GM10248 (cell line): ENCODE measurements at regions not wholly inside any gene's neighbourhood (a gene's known extent, or its start where the extent isn't known, plus 50 kb on each side); places are given as distances from the start of the nearest gene placed in this dataset.

Source experiments
- CTCF ChIA-PET: fragments of 300-600 bp; sonication (Branson Sonifier 250); formaldehyde crosslinking; extraction: SDS; loops from one replicate; lab custom pipeline; 2021; ENCODE audit warnings: antibody characterized with exemption; lab: Yijun Ruan, JAX
- POLR2A ChIA-PET: fragments of 350-650 bp; sonication (Branson Sonifier 250); formaldehyde crosslinking; extraction: SDS; loops from one replicate; lab custom pipeline; 2020; ENCODE audit warnings: antibody characterized with exemption; lab: Yijun Ruan, JAX
- DNase-seq: peaks from one replicate; pipeline ENCODE4 v3.0.0; 2012; ENCODE audit errors: extremely low spot score
- TF ChIP-seq, protein P1 (sequence below): IDR thresholded peaks from 2 replicates; pipeline ENCODE4 v1.5.1; 2012; ENCODE audit warnings: mild to moderate bottlenecking, low read depth; ENCODE audit errors: extremely low read depth, missing control alignments, control extremely low read depth

GRCh38 chr7:153389261-153389660, 629.7 kb downstream of the ACTR3B start:
- TF ChIP-seq, protein P1, sequence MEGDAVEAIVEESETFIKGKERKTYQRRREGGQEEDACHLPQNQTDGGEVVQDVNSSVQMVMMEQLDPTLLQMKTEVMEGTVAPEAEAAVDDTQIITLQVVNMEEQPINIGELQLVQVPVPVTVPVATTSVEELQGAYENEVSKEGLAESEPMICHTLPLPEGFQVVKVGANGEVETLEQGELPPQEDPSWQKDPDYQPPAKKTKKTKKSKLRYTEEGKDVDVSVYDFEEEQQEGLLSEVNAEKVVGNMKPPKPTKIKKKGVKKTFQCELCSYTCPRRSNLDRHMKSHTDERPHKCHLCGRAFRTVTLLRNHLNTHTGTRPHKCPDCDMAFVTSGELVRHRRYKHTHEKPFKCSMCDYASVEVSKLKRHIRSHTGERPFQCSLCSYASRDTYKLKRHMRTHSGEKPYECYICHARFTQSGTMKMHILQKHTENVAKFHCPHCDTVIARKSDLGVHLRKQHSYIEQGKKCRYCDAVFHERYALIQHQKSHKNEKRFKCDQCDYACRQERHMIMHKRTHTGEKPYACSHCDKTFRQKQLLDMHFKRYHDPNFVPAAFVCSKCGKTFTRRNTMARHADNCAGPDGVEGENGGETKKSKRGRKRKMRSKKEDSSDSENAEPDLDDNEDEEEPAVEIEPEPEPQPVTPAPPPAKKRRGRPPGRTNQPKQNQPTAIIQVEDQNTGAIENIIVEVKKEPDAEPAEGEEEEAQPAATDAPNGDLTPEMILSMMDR: no peak
- POLR2A ChIA-PET: no interaction called here
- DNase-seq: no peak
- CTCF ChIA-PET: interaction anchor here (0.9 to 1.1 kb wide), 2 partner anchors 11 to 13 kb away, joined by 3 to 5 read pairs; no protein-coding TSS in a partner anchor

DNA sequence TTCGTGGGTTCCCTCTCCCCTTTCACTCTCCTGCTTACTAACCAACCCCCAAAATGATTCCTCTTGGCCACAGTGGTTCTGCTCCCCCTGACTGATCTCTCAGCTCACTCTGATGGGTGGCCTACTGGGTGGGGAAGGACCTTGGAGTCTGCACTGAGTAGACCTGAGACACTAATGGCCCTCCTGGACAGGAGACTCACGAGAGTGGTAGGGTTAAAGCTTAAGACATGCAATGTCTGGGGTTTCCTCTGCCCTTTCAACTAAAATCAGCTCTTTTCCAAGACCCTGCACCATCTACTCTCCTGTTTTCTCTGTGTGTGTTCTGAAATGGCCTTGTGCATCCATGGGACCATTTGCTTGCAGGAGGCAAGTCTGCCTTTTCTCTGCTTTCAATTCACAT, 631.4 kb downstream of the ACTR3B start:
- TF ChIP-seq, protein P1: no peak
- no peak for DNase-seq
- POLR2A ChIA-PET: no interaction called here
- CTCF ChIA-PET: no interaction called here

- POLR2A ChIA-PET: no interaction called here
- TF ChIP-seq, protein P1: no peak
- no peak for DNase-seq
- CTCF ChIA-PET: interaction anchor here (1.0 kb wide), 1 partner anchor 9 kb away, joined by 3 read pairs; no protein-coding TSS in a partner anchor
Observed at GRCh38 chr7:153392726-153393125, 633.2 kb downstream of the ACTR3B start.

DNA sequence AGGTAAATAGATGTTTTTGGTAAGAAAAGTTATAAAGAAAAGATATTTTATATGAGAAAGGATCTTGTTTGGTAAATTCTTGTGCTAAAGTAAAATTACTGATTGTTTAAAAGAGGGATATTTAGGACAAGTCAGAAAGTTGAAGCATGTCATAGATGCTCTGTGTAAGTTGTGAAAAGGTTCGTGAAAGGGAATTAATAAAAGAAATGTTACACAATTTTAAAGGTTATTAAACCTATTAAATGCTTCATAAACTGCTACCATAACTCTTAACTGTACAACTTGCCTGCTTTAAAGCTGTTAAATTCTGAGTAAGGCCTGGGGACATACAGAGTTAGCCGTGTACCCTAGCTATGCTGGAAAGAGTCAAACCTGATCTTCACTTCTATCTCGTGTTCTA, 634.1 kb downstream of the ACTR3B start:
- ChIA-PET CTCF (no interaction called here), POLR2A (no interaction called here)
- DNase-seq: no peak
- TF ChIP-seq, protein P1: no peak

DNA sequence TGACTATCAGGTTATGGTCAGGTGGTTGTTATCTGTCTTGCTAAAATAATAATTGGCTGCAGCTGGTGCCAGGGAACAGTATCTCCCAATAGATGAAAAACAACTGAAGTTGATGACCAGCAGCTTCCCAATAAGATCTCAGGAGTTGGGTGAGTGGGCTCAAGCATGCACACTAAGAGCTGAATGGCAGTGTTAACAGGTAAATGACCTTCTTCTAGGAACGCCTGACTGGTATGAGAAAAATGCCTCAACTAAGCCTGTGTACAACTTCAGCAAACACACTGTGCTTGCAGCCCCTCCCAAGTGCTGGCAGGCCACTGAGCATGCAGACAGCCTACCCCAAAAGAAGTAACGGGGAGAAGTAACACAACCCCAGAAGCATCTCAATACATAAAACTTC, 636.9 kb downstream of the ACTR3B start:
- DNase-seq: no peak
- ChIA-PET CTCF (no interaction called here), POLR2A (no interaction called here)
- TF ChIP-seq, protein P1: no peak

DNA sequence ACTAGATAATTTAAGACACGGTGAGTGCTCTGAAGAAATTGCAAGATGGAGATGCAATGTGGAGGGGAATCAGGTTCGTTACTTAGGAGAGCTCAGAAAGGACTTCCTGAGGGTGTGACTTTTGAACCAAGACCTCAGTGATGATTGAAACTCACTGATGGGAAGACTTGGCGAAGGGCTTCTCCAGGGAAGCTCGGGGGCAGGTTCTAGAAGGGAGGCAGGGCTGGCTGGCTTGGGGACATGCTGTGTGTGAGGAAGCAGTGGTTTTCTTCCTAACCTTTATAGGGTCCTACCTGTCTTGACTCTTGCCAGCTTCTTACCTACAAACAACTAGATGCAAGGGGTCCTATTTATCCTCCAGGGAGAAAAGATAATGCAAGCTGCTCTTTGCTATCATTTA, 637.9 kb downstream of the ACTR3B start:
- DNase-seq: no peak
- ChIA-PET CTCF (interaction anchor here (0.9 kb wide), 1 partner anchor 17 kb away, joined by 4 read pairs; no protein-coding TSS in a partner anchor), POLR2A (no interaction called here)
- TF ChIP-seq, protein P1: no peak

- POLR2A ChIA-PET: no interaction called here
- CTCF ChIA-PET: interaction anchor here (0.9 kb wide), 1 partner anchor 17 kb away, joined by 4 read pairs; no protein-coding TSS in a partner anchor
- TF ChIP-seq, protein P1: no peak
- DNase-seq: no peak
Observed at GRCh38 chr7:153397906-153398305, 638.4 kb downstream of the ACTR3B start.
